HepG2 (cell line): ENCODE measurements at regions not wholly inside any gene's neighbourhood (a gene's known extent, or its start where the extent isn't known, plus 50 kb on each side); places are given as distances from the start of the nearest gene placed in this dataset.
A peak's percentile ranks its signal among the peaks of the same experiment; 100 is the strongest.

ENCODE experiments used
- ATAC-seq: fragments of 200-7000 bp; cut with Tn5 transposase; 3 replicates; pipeline ENCODE4 v1.9.1; 2020; ENCODE audit warnings: mild to moderate bottlenecking, moderate library complexity
- BruUV-seq: library from RNA; stranded (reverse); fragments of 400-500 nt; replicated peaks from 2 replicates; lab custom pipeline; 2021; lab: Mats Ljungman, UMichigan
- CTCF ChIA-PET: fragments of 300-600 bp; formaldehyde crosslinking; extraction: SDS; loops from one replicate; lab custom pipeline; 2021; ENCODE audit warnings: low total read pairs, inconsistent platforms, low intra/inter-chr PET ratio; lab: Yijun Ruan, JAX
- POLR2A ChIA-PET: fragments of 350-600 bp; sonication (Branson Sonifier 250); formaldehyde crosslinking; loops from one replicate; lab custom pipeline; 2020; ENCODE audit warnings: antibody characterized with exemption, inconsistent platforms; lab: Yijun Ruan, JAX
- DNase-seq: peaks from one replicate; pipeline ENCODE4 v3.0.0-alpha.2; 2015; ENCODE audit warnings: low spot score
- FAIRE-seq: peaks from 3 replicates; lab custom pipeline; 2011; peaks lifted over from hg19 to GRCh38; lab: Jason Lieb, UNC
- H2AFZ ChIP-seq: one replicate; pipeline ENCODE4 v1.6.1; 2011; ENCODE audit warnings: low read length, inconsistent platforms
- H3K27ac ChIP-seq: fragments of 300-600 bp; 3 replicates; pipeline ENCODE4 v1.8.0; 2011; ENCODE audit warnings: mixed run types, mild to moderate bottlenecking, mixed read lengths, low read length, inconsistent platforms; ENCODE audit not compliant: insufficient read depth; ENCODE audit errors: extremely low read length
- H3K27me3 ChIP-seq, 2 experiments: fragments of 200-600 bp in 1 of 2; 2 replicates in 1 of 2; 3 replicates in 1 of 2; pipeline versions ENCODE4 v1.6.0 to v1.8.0; 2011; ENCODE audit warnings: low read length in 2 of 2, mild to moderate bottlenecking in 2 of 2, moderate library complexity in 2 of 2, inconsistent platforms in 1 of 2; ENCODE audit not compliant: insufficient read depth in 2 of 2, control insufficient read depth in 1 of 2
- H3K36me3 ChIP-seq, 2 experiments: fragments of 200-600 bp in 1 of 2; replicated peaks in 1 of 2; 2 replicates in 1 of 2; 3 replicates in 1 of 2; pipeline versions ENCODE4 v1.5.1 to v1.8.0; 2011; ENCODE audit warnings: low read length in 2 of 2, inconsistent platforms in 1 of 2; ENCODE audit not compliant: insufficient read depth in 2 of 2, control insufficient read depth in 1 of 2
- H3K4me1 ChIP-seq: 2 replicates; pipeline ENCODE4 v1.5.1; 2012; ENCODE audit warnings: low read length, inconsistent platforms; ENCODE audit not compliant: insufficient read depth
- H3K4me2 ChIP-seq: 2 replicates; pipeline ENCODE4 v1.6.0; 2011; ENCODE audit warnings: low read depth, low read length, inconsistent platforms
- H3K4me3 ChIP-seq, 3 experiments: fragments of 200-600 bp in 1 of 3; sonication (generic), shearing (Covaris generic) in 1 of 3; replicated peaks in 1 of 3; 2 replicates each; pipeline ENCODE4 v1.5.1; 2011 to 2016; ENCODE audit warnings: low read length in 3 of 3, inconsistent platforms in 2 of 3, low read depth in 2 of 3, mild to moderate bottlenecking in 2 of 3, control low read depth in 1 of 3, mixed read lengths in 1 of 3; ENCODE audit not compliant: insufficient read depth in 1 of 3
- H3K79me2 ChIP-seq: one replicate; pipeline ENCODE4 v1.6.1; 2011; ENCODE audit warnings: low read length, inconsistent platforms; ENCODE audit not compliant: insufficient read depth
- H3K9ac ChIP-seq: 2 replicates; pipeline ENCODE4 v1.6.0; 2011; ENCODE audit warnings: mild to moderate bottlenecking, low read depth, low read length, inconsistent platforms; ENCODE audit not compliant: insufficient read depth
- H3K9me3 ChIP-seq: 2 replicates; pipeline ENCODE4 v1.5.1; 2012; ENCODE audit warnings: mild to moderate bottlenecking, low read length
- H4K20me1 ChIP-seq: 2 replicates; pipeline ENCODE4 v1.6.0; 2011; ENCODE audit warnings: inconsistent platforms, mild to moderate bottlenecking, low read length, moderate library complexity; ENCODE audit not compliant: insufficient read depth
- ZNF766 ChIP-seq: sonication (generic); formaldehyde crosslinking; IDR thresholded peaks from 2 replicates; pipeline ENCODE4 v1.5.0; 2020; ENCODE audit warnings: missing genetic modification reagents, borderline replicate concordance
- WGBS: methylation state at CpG from one replicate; pipeline ENCODE4 v1.1.6; 2017; ENCODE audit warnings: low lambda C conversion rate; 5-methylcytosine and 5-hydroxymethylcytosine counted together
- in situ Hi-C: cut with HindIII; loops from 2 replicates; pipeline ENCODE4 v1.10.0; 2017; ENCODE audit warnings: low pct_unique_long_range_greater_than_20kb; ENCODE audit not compliant: extremely low pct_ligation_motif_present
- intact Hi-C: fragments of 100-400 bp; cut with micrococcal nuclease; formaldehyde crosslinking; loops from one replicate; pipeline ENCODE4 v1.10.0; 2022; ENCODE audit not compliant: unreplicated experiment
- TF ChIP-seq, protein P1 (sequence below): sonication (generic); formaldehyde crosslinking; IDR thresholded peaks from 2 replicates; pipeline ENCODE4 v1.5.0; 2020; ENCODE audit warnings: mild to moderate bottlenecking, low read depth, missing genetic modification reagents, borderline replicate concordance

- CTCF ChIA-PET = no interaction called here
- Histone ChIP-seq H3K4me1 (peaks cover 11% of the 10 kb centered on the region; the same call in 1 of the 2 replicates), H3K27me3 (peaks cover 4 to 19% of the 10 kb centered on the region in 2 experiments; a peak in 4 of 5 replicates), H2AFZ (no peak overlapping the region), H4K20me1 (no peaks in the 10 kb centered on the region), H3K9me3 (no peaks in the 10 kb centered on the region), H3K4me3 (0 out of 6 replicates have a peak overlapping the region, but pooled peaks of 1 of the 3 experiments have one; percentile 16), H3K36me3 (no peaks in the 10 kb centered on the region), H3K27ac (no peak overlapping the region), H3K9ac (no peak overlapping the region), H3K79me2 (no peaks in the 10 kb centered on the region), H3K4me2 (peak overlapping the region; percentile 27; the same call in 1 of the 2 replicates)
- BruUV-seq = no TSS peak
- FAIRE-seq (no peak), DNase-seq (no peak), ATAC-seq (no peak)
- intact Hi-C loops (no loop called here), in situ Hi-C loops (no loop called here)
- WGBS = 55% methylated on average over 4 of the region's 5 CpGs
- POLR2A ChIA-PET = interaction anchor here (0.7 kb wide), 2 partner anchors 67 to 200 kb away, joined by 3 read pairs; no protein-coding TSS in a partner anchor
- TF ChIP-seq, protein P1, sequence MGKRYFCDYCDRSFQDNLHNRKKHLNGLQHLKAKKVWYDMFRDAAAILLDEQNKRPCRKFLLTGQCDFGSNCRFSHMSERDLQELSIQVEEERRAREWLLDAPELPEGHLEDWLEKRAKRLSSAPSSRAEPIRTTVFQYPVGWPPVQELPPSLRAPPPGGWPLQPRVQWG (CRISPR knock-in tag) = no peak
Measured at GRCh38 chr9:129382281-129383018, 204.4 kb upstream of the IER5L start.

GRCh38 chr9:129381481-129381957 lies 203.5 kb upstream of the IER5L start:
- no peak for TF ChIP-seq ZNF766 (CRISPR knock-in tag)
- ChIA-PET POLR2A (interaction anchor here (0.7 kb wide), 1 partner anchor 66 kb away, joined by 3 read pairs; no protein-coding TSS in a partner anchor), CTCF (no interaction called here)
- Histone ChIP-seq H4K20me1 (no peaks in the 10 kb centered on the region), H3K9me3 (no peaks in the 10 kb centered on the region), H3K4me2 (no peak overlapping the region), H3K36me3 (no peaks in the 10 kb centered on the region), H3K9ac (no peak overlapping the region), H3K27me3 (peaks cover 4 to 19% of the 10 kb centered on the region in 2 experiments; a peak in 4 of 5 replicates), H3K27ac (no peak overlapping the region), H3K4me3 (no peak overlapping the region), H3K4me1 (peaks cover 11% of the 10 kb centered on the region; the same call in 1 of the 2 replicates), H3K79me2 (no peaks in the 10 kb centered on the region), H2AFZ (no peak overlapping the region)
- ATAC-seq (no peak), DNase-seq (no peak), FAIRE-seq (no peak)
- in situ Hi-C loops = no loop called here
- WGBS = 48% methylated on average over 6 of the region's 12 CpGs
- intact Hi-C loops = no loop called here
- no TSS peak for BruUV-seq
